ENCODE measurements at regions not wholly inside any gene's neighbourhood (a gene's known extent, or its start where the extent isn't known, plus 50 kb on each side); places are given as distances from the start of the nearest gene placed in this dataset.
"Not testable (repeated sequence)": the region's sequence is repeated elsewhere in the genome, so short reads cannot be mapped to it uniquely, and the experiment has no call there.

DNA sequence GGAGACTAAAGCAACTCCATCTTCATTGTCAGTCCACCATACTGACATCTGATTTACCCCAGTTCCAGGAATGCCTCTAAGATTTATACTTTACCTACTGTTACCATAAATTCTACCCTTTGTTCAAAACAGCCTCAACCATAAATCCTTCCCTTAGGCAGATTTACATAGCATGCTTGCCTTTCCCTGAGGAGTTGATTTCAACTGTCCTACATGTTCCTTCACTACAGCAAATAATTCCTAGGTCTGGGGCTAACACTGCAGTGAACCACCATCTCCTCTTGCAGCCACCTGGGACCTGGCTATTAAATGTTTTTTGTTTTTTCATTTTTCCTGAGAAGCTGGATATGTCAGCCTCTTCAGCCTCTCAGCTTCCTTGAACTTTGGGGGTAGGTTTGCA is 166.9 kb upstream of the PDE4D start:
- Mint-ChIP-seq H3K27me3 (ENCODE audit: insufficient read depth, unreplicated experiment) (peaks cover 64% of the 10 kb centered on the region), H3K4me1 (ENCODE audit: insufficient read depth, unreplicated experiment) (no peaks in the 10 kb centered on the region), H3K4me3 (ENCODE audit: unreplicated experiment) (no peak overlapping the region), H3K9me3 (ENCODE audit: unreplicated experiment) (no peaks in the 10 kb centered on the region), H3K36me3 (ENCODE audit: insufficient read depth, unreplicated experiment) (no peaks in the 10 kb centered on the region), H3K27ac (ENCODE audit: low read depth, unreplicated experiment) (no peak overlapping the region)
- DNase-seq (ENCODE audit: unreplicated experiment) = no peak
- intact Hi-C loops (cut with micrococcal nuclease) = no loop called here
- TF ChIP-seq CTCF (IDR thresholded peaks at IDR 0.05; ENCODE audit: unreplicated experiment) = no peak
- ChIA-PET POLR2A (no interaction called here), CTCF (interaction anchor here (0.6 kb wide), 1 partner anchor 163 kb away, joined by 3 read pairs; no protein-coding TSS in a partner anchor)
- no TSS peak for BruUV-seq (replicated peaks)

- Mint-ChIP-seq H3K36me3 (ENCODE audit: insufficient read depth, unreplicated experiment) (no peaks in the 10 kb centered on the region), H3K4me3 (ENCODE audit: unreplicated experiment) (no peak overlapping the region), H3K9me3 (ENCODE audit: unreplicated experiment) (peaks cover 5% of the 10 kb centered on the region), H3K27me3 (ENCODE audit: insufficient read depth, unreplicated experiment) (peaks cover 50% of the 10 kb centered on the region), H3K4me1 (ENCODE audit: insufficient read depth, unreplicated experiment) (no peaks in the 10 kb centered on the region), H3K27ac (ENCODE audit: low read depth, unreplicated experiment) (no peak overlapping the region)
- intact Hi-C loops (cut with micrococcal nuclease) = no loop called here
- ChIA-PET POLR2A (no interaction called here), CTCF (no interaction called here)
- no peak for TF ChIP-seq CTCF (IDR thresholded peaks at IDR 0.05; ENCODE audit: unreplicated experiment)
- no peak for DNase-seq (ENCODE audit: unreplicated experiment)
- BruUV-seq (replicated peaks) = no TSS peak
Observed at GRCh38 chr5:60056191-60056590, 162.7 kb upstream of the PDE4D start.

DNA sequence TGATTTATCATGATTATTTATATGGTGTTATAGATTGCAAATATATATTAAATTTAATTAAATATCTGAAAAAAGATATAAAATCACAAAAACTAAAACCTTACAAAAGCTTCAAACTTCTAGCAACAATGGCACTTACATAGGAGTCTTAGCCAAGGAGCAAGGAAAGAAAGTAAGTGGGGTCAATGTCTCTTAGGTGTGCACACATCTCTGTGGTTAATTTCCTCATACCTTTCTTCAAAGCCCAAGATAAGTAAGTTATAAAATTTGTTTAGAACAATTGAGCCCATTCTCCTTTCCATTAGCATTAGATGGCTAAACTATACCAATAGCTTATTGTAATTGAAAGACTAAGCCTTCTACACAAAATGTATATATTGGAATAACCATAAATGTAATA is 161.6 kb upstream of the PDE4D start:
- ChIA-PET POLR2A (no interaction called here), CTCF (no interaction called here)
- no TSS peak for BruUV-seq (replicated peaks)
- H3K4me1 Mint-ChIP-seq (ENCODE audit: insufficient read depth, unreplicated experiment) = no peaks in the 10 kb centered on the region
- peaks cover 8% of the 10 kb centered on the region for H3K9me3 Mint-ChIP-seq (ENCODE audit: unreplicated experiment)
- no peak overlapping the region for H3K4me3 Mint-ChIP-seq (ENCODE audit: unreplicated experiment)
- H3K27me3 Mint-ChIP-seq (ENCODE audit: insufficient read depth, unreplicated experiment) = peaks cover 50% of the 10 kb centered on the region
- no peaks in the 10 kb centered on the region for H3K36me3 Mint-ChIP-seq (ENCODE audit: insufficient read depth, unreplicated experiment)
- H3K27ac Mint-ChIP-seq (ENCODE audit: low read depth, unreplicated experiment) = no peak overlapping the region
- TF ChIP-seq CTCF (IDR thresholded peaks at IDR 0.05; ENCODE audit: unreplicated experiment) = no peak
- DNase-seq (ENCODE audit: unreplicated experiment) = no peak
- intact Hi-C loops (cut with micrococcal nuclease) = no loop called here

- H3K4me3 Mint-ChIP-seq (ENCODE audit: unreplicated experiment); H3K4me1 Mint-ChIP-seq (ENCODE audit: insufficient read depth, unreplicated experiment); H3K36me3 Mint-ChIP-seq (ENCODE audit: insufficient read depth, unreplicated experiment); H3K27ac Mint-ChIP-seq (ENCODE audit: low read depth, unreplicated experiment); DNase-seq (ENCODE audit: unreplicated experiment); CTCF ChIA-PET; H3K9me3 Mint-ChIP-seq (ENCODE audit: unreplicated experiment); BruUV-seq (replicated peaks); intact Hi-C loops (cut with micrococcal nuclease): not testable (repeated sequence)
- H3K27me3 Mint-ChIP-seq (ENCODE audit: insufficient read depth, unreplicated experiment) = peaks cover 21% of the 10 kb centered on the region
- POLR2A ChIA-PET = interaction anchor here (0.6 to 1.5 kb wide), 2 partner anchors 16 to 260 kb away, joined by 3 to 4 read pairs; no protein-coding TSS in a partner anchor
Observed at GRCh38 chr5:60041996-60042664, 148.6 kb upstream of the PDE4D start.

GRCh38 chr5:60041508-60041907 is 148.0 kb upstream of the PDE4D start:
- ChIA-PET CTCF (interaction anchor here (1.2 kb wide), 1 partner anchor 227 kb away, joined by 3 read pairs; no protein-coding TSS in a partner anchor), POLR2A (interaction anchor here (0.6 to 1.5 kb wide), 2 partner anchors 17 to 261 kb away, joined by 3 to 4 read pairs; no protein-coding TSS in a partner anchor)
- H3K4me3 Mint-ChIP-seq (ENCODE audit: unreplicated experiment); H3K4me1 Mint-ChIP-seq (ENCODE audit: insufficient read depth, unreplicated experiment); H3K36me3 Mint-ChIP-seq (ENCODE audit: insufficient read depth, unreplicated experiment); H3K9me3 Mint-ChIP-seq (ENCODE audit: unreplicated experiment); intact Hi-C loops (cut with micrococcal nuclease); BruUV-seq (replicated peaks); DNase-seq (ENCODE audit: unreplicated experiment); H3K27ac Mint-ChIP-seq (ENCODE audit: low read depth, unreplicated experiment): not testable (repeated sequence)
- H3K27me3 Mint-ChIP-seq (ENCODE audit: insufficient read depth, unreplicated experiment) = peaks cover 27% of the 10 kb centered on the region

Data from MCF 10A (cell line).